OCI-LY7 (cell line): ENCODE measurements at regions not wholly inside any gene's neighbourhood (a gene's known extent, or its start where the extent isn't known, plus 50 kb on each side); places are given as distances from the start of the nearest gene placed in this dataset.

ENCODE experiments used
- BruUV-seq: library from RNA; stranded (reverse); fragments of 400-500 nt; replicated peaks from 2 replicates; lab custom pipeline; 2021; lab: Mats Ljungman, UMichigan
- CTCF ChIA-PET: fragments of 300-600 bp; sonication (Branson Sonifier 250); formaldehyde crosslinking; loops from one replicate; lab custom pipeline; 2022; ENCODE audit warnings: antibody characterized with exemption; ENCODE audit not compliant: unreplicated experiment; lab: Charles Lee
- POLR2A ChIA-PET: fragments of 300-600 bp; sonication (Branson Sonifier 250); formaldehyde crosslinking; loops from one replicate; lab custom pipeline; 2022; ENCODE audit warnings: antibody characterized with exemption; lab: Charles Lee
- DNase-seq: peaks from one replicate; pipeline ENCODE4 v3.0.0-alpha.2; 2015; ENCODE audit warnings: low spot score
- H2AFZ ChIP-seq: fragments of 200-600 bp; sonication (generic), shearing (Covaris generic); 2 replicates; pipeline ENCODE4 v1.6.1; 2014; ENCODE audit warnings: mild to moderate bottlenecking, antibody characterized with exemption, low read length, moderate library complexity
- H3K27ac ChIP-seq: fragments of 200-600 bp; sonication (generic); 2 replicates; pipeline ENCODE4 v1.5.1; 2014; ENCODE audit warnings: mixed run types, low read depth, mild to moderate bottlenecking, moderate library complexity, low read length, inconsistent platforms; ENCODE audit not compliant: poor library complexity, severe bottlenecking
- H3K36me3 ChIP-seq: fragments of 200-600 bp; sonication (generic); 2 replicates; pipeline ENCODE4 v1.6.1; 2014; ENCODE audit warnings: mild to moderate bottlenecking, antibody characterized with exemption, low read length, moderate library complexity, mixed read lengths; ENCODE audit not compliant: insufficient read depth
- H3K4me1 ChIP-seq: fragments of 200-600 bp; sonication (generic); 2 replicates; pipeline ENCODE4 v1.5.1; 2014; ENCODE audit warnings: mild to moderate bottlenecking, low read length; ENCODE audit not compliant: insufficient read depth, poor library complexity, severe bottlenecking
- H3K4me2 ChIP-seq: fragments of 200-600 bp; sonication (generic); 2 replicates; pipeline ENCODE4 v1.6.1; 2014; ENCODE audit warnings: mild to moderate bottlenecking, low read length
- H3K4me3 ChIP-seq: fragments of 200-600 bp; sonication (generic); 2 replicates; pipeline ENCODE4 v1.5.1; 2014; ENCODE audit warnings: mild to moderate bottlenecking, low read depth, low read length; ENCODE audit not compliant: poor library complexity, severe bottlenecking
- H3K79me2 ChIP-seq: fragments of 200-600 bp; sonication (generic); 2 replicates; pipeline ENCODE4 v1.6.1; 2016; ENCODE audit warnings: low read depth, mild to moderate bottlenecking, low read length, moderate library complexity, mixed read lengths; ENCODE audit not compliant: insufficient read depth
- H3K9me2 ChIP-seq: fragments of 200-600 bp; sonication (generic); 2 replicates; pipeline ENCODE4 v1.6.1; 2016; ENCODE audit warnings: mild to moderate bottlenecking, low read length, mixed read lengths; ENCODE audit not compliant: insufficient read depth
- H3K9me3 ChIP-seq: fragments of 200-600 bp; sonication (generic); 2 replicates; pipeline ENCODE4 v1.6.1; 2014; ENCODE audit warnings: mild to moderate bottlenecking, mixed run types, low read length, mixed read lengths
- H4K20me1 ChIP-seq: fragments of 200-600 bp; sonication (generic); 2 replicates; pipeline ENCODE4 v1.6.1; 2014; ENCODE audit warnings: mild to moderate bottlenecking, antibody characterized with exemption, low read length, moderate library complexity, mixed read lengths; ENCODE audit not compliant: insufficient read depth
- CTCF ChIP-seq: fragments of 200-600 bp; sonication (generic); conservative IDR thresholded peaks from 2 replicates; pipeline ENCODE4 v1.5.1; 2014; ENCODE audit warnings: mild to moderate bottlenecking, antibody characterized with exemption, low read length, moderate library complexity, mixed read lengths
- EZH2phosphoT487 ChIP-seq: fragments of 200-600 bp; sonication (generic); IDR thresholded peaks from 2 replicates; pipeline ENCODE4 v1.6.1; 2018; ENCODE audit warnings: low read depth, borderline replicate concordance, mild to moderate bottlenecking, mixed run types, antibody characterized with exemption, low read length, moderate library complexity, mixed read lengths
- intact Hi-C: fragments of 100-400 bp; cut with micrococcal nuclease; formaldehyde crosslinking; loops from one replicate; pipeline ENCODE4 v1.10.0; 2022; ENCODE audit not compliant: unreplicated experiment

GRCh38 chr3:118408431-118408830 is 626.2 kb downstream of the IGSF11 start:
- no peaks in the 10 kb centered on the region for H3K36me3 ChIP-seq
- intact Hi-C loops: loop anchor here (10.0 kb wide), 1 partner anchor 64 kb away; no protein-coding TSS in a partner anchor
- TF ChIP-seq CTCF: no peak
- TF ChIP-seq EZH2phosphoT487: no peak
- no peak overlapping the region for H3K4me2 ChIP-seq
- H4K20me1 ChIP-seq: no peaks in the 10 kb centered on the region
- H3K4me1 ChIP-seq: no peaks in the 10 kb centered on the region
- H3K9me2 ChIP-seq: no peaks in the 10 kb centered on the region
- H3K4me3 ChIP-seq: no peak overlapping the region
- H3K27ac ChIP-seq: no peak overlapping the region
- ChIA-PET POLR2A (no interaction called here), CTCF (no interaction called here)
- H3K79me2 ChIP-seq: no peaks in the 10 kb centered on the region
- no peak for DNase-seq
- H3K9me3 ChIP-seq: no peaks in the 10 kb centered on the region
- no peak overlapping the region for H2AFZ ChIP-seq
- no TSS peak for BruUV-seq

- no peaks in the 10 kb centered on the region for H3K9me3 ChIP-seq
- H3K4me1 ChIP-seq: no peaks in the 10 kb centered on the region
- no peak overlapping the region for H2AFZ ChIP-seq
- H3K4me2 ChIP-seq: no peak overlapping the region
- no peak overlapping the region for H3K27ac ChIP-seq
- TF ChIP-seq CTCF: no peak
- TF ChIP-seq EZH2phosphoT487: no peak
- BruUV-seq: no TSS peak
- CTCF ChIA-PET: no interaction called here
- intact Hi-C loops: no loop called here
- H3K4me3 ChIP-seq: no peak overlapping the region
- H3K9me2 ChIP-seq: no peaks in the 10 kb centered on the region
- no peak for DNase-seq
- H3K79me2 ChIP-seq: no peaks in the 10 kb centered on the region
- no peaks in the 10 kb centered on the region for H3K36me3 ChIP-seq
- POLR2A ChIA-PET: interaction anchor here (0.9 to 1.0 kb wide), 2 partner anchors 71 to 75 kb away, joined by 3 read pairs; no protein-coding TSS in a partner anchor
- no peaks in the 10 kb centered on the region for H4K20me1 ChIP-seq
Measured at GRCh38 chr3:118412503-118412902, 622.1 kb downstream of the IGSF11 start.

DNA sequence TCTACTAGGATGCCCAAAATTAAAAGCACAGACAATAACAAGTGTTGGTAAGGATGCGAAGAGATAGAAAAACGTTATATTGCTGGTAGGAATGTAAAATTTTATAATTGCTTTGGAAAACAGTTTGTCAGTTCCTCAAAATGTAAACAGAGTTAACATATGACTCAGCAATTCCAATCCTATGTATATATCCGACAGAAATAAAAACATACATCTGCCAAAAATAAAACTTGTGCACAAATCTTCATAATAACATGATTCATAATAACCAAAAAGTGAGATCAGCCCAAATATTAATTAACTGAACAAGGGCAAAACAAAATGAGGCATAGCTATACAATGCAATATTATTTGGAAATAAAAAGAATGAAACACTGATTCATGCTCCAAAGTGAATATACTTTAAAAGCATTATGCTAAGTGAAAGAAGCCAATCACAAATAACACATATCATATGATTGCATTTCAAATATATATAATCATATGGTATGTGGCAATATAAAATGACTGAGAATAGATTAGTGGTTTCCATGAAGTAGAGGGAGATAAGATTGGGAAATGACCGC is 609.3 kb downstream of the IGSF11 start:
- Histone ChIP-seq H3K4me1 (no peaks in the 10 kb centered on the region), H3K9me3 (no peaks in the 10 kb centered on the region), H2AFZ (no peak overlapping the region), H3K4me3 (no peak overlapping the region), H3K4me2 (no peak overlapping the region), H4K20me1 (no peaks in the 10 kb centered on the region), H3K79me2 (no peaks in the 10 kb centered on the region), H3K36me3 (no peaks in the 10 kb centered on the region), H3K27ac (no peak overlapping the region), H3K9me2 (no peaks in the 10 kb centered on the region)
- TF ChIP-seq EZH2phosphoT487 (no peak), CTCF (no peak)
- ChIA-PET POLR2A (no interaction called here), CTCF (no interaction called here)
- BruUV-seq: no TSS peak
- DNase-seq: no peak
- intact Hi-C loops: no loop called here
